Stimulated activated CD4-positive, alpha-beta T cell treated with anti-CD3 and anti-CD28 coated beads, Interleukin-12 subunit alpha, Interleukin-12 subunit beta, amount 100 ng/mL, for 4 hours (primary cell): ENCODE measurements at regions not wholly inside any gene's neighbourhood (a gene's known extent, or its start where the extent isn't known, plus 50 kb on each side); places are given as distances from the start of the nearest gene placed in this dataset.
"Not testable (repeated sequence)": the region's sequence is repeated elsewhere in the genome, so short reads cannot be mapped to it uniquely, and the experiment has no call there.

Experiments
- DNase-seq: peaks from one replicate; pipeline ENCODE4 v3.0.0-alpha.2; 2020

DNA sequence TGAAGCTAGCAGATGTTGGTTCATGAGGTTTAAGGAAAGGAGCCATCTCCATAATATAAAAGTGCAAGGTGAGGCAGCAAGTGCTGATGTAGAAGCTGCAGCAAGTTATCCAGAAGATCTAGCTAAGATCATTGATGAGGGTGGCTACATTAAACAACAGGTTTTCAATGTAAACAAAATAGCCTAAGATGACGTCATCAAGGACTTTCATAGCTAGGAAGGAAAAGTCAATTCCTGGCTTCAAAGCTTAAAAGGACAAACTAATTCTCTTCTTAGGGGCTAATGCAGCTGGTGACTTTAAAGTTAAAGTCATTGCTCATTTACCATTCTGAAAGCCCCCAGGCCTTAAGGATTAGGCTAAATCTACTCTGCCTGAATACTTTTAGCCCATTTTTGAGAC, 141.9 kb downstream of the MID1IP1 start:
- DNase-seq = no peak

DNA sequence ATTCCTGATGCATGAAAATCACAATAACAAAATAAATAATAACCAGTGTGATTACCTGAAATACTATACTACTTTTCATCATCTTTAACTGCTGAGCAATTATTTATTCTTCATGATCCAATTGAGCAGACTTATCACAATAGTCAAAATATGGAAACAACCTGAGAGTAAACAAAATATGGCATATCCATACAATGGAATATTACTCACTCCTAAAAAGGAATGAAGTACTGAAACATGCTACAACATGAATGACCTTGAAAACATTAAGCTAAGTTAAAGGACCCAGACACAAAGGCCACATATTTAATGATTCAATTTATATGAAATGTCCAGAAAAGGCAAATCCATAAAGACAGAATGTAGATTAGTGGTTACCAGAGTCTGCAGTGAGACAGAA, 146.8 kb downstream of the MID1IP1 start:
- no peak for DNase-seq

DNA sequence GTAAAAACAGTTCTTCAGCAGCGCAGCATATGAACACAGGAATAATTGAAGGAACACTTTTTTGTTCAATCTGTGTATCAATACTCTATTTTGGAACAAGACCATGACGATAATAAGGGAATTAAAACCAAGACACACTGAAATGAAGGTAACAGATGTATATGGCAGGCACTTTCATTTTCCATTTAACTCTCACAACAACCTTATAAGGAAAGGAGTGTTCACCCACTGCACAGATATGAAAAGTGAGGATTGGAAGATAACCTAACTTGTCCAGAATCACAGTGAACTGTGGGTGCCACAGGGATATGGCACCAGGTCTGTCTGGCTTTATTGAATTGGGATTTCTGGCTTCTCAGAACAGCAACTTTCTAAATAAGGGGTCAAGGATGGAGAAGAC, 153.3 kb downstream of the MID1IP1 start:
- DNase-seq = no peak

DNA sequence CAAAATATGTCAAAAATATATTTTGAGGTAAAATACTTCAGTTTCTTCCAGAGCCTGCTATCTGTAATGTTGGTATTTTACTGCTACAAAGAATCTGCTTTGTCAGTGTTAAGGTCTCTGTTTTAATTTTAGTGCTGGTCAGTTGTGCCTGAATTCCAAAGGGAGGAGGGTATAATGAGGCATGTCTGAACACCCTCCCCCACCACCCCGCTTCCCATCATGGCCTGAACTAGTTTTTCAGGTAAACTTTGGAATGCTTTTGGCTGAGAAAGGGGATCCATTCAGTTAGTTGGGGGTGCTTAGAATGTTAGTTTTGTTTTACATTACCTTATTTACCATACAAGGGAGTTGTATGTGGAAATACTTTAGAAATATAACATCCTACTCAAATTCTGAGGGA, 158.5 kb downstream of the MID1IP1 start:
- no peak for DNase-seq

DNA sequence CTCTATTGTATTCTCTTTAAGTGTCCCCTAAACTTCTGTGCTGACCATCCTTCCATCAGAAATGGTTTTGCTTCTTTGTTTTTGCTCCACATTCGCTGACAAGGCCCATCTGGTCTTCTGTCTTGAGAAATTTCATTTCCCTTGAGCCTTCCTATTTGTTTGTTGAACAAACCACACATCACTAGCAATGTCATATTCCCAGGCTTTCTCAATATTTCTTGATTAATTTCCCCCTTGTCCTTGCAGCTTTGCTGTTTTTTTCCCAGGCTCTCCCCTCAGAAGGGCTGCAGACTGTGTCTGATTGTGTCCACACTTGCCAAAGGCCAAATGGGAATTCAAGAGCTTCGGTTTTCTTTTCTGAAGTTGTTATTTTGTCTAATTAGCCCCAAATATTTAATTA, 158.9 kb downstream of the MID1IP1 start:
- DNase-seq = no peak

DNA sequence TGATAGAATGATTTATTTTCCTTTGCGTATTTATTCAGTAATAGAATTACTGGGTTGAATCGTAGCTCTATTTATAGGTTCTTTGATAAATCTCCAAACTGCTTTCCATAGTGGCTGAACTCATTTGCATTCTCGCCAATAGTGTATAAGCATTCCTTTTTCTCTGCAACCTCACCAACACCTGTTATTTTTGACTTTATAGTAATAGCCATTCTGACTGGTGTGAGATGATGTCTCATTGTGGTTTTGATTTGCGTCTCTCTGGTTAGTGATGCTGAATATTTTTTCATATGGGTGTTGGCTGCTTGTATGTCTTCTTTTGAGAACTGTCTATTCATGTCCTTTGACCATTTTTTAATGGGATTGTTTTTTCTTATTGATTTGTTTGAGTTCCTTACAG, 160.7 kb downstream of the MID1IP1 start:
- no peak for DNase-seq

DNA sequence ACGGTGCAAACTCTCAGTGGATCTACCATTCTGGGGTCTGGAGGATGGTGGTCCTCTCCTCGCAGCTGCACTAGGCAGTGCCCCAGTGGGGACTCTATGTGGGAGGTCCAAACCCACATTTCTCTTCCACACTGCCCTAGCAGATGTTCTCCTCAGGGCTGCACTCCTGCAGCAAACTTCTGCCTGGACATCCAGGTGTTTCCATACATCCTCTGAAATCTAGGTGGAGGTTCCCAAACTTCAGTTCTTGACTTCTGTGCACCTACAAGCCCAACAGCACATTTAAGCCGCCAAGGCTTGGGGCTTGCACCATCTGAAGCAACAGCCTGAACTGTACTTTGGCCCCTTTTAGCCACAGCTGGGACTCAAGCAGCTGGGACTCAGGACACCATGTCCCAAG, 162.0 kb downstream of the MID1IP1 start:
- DNase-seq = not testable (repeated sequence)

DNA sequence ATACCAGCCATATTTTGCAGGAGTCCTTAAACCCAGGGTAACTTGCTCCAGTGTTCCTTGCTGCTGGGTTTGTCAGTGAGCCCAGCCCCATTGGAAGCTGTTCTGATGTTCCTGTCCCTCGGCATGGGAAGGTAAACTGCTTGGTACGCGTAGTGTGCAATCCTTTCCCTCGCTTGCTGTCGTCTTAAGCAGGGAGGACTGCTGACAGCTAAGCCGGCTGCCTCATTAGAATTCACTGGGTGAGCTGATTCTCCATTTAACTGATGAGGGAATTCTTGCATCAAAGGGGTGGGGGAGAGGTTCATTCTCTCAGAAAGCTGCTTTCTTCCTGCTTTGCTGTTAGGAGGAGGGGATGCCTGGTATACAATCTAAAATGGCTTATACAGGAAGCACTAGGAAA, 164.6 kb downstream of the MID1IP1 start:
- DNase-seq = no peak

DNA sequence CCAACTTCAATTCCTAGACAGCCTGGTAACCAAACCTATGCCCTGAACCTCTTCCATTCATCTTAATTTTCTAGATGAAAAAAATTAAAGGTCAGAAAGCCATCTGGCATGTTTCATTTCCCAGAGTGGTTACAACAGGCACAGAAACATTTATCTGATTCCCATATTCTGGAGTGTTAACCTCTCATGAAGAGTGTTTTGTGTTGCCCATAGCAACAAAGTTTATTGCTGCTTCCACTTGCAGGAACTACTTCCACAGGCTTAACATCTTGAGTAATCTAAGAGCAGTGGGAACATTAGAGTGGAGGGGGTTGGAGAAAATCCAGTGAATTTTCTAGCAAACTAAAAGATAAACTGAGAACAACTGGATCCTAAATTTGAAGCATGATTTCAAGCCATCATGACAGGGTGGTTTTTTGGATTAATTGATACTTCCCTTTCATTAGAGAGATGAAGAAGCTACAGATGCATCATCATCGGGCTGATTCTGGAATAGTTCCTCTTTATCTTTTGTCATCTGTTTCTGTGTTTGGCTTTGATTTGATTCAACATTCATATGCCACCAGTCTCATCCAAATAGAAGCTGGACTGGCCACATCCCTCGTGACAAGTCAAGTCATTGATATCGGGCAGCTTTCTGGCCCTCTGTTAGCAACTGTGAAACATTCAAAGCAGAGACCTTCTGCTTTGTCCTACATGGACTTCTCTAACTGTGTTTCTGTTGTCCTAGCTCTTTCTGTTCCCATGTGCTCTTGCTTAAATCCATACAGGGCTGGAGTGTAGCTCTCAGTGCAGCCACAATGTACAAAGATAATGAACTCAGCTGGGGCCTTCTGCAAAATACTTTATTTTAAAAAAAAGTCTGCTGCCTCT, 167.3 kb downstream of the MID1IP1 start:
- no peak for DNase-seq

DNA sequence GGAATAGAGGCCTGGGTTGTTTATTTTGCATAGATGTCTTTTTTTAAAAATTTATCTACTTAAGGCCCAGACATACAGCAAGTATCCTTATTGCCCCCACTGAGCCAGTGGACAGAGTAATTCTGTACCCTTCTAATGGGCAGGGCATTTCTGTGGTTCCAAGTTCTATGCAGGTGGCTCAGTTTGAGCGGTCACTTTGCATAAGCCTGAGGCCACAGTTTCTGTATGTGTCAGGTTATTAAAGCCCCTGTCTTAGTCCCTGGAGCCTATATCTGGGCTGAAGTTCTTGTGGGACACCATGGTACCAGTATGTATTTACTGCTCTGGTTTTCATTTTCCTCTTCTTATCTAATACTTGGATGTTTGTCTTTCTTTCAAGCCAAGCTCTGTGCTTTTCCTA, 168.8 kb downstream of the MID1IP1 start:
- DNase-seq = no peak

DNA sequence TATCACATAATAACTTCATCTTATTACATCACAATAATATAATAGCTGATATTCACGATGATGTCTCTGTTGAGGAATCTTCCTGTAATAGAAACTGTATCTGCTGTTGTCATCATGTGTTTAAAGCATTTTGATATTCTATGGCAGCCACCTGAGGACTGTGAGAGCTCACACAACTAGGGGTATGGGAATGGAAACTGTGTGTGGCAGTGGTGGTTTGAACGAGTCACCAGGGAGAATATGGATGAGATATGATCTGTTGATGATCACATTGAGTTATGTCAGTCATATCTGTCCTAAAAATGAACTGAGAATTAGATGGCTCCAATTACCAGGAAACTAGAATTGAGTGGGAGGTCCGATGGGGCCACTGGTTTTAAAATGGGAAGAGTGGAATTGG, 169.6 kb downstream of the MID1IP1 start:
- DNase-seq = no peak

DNA sequence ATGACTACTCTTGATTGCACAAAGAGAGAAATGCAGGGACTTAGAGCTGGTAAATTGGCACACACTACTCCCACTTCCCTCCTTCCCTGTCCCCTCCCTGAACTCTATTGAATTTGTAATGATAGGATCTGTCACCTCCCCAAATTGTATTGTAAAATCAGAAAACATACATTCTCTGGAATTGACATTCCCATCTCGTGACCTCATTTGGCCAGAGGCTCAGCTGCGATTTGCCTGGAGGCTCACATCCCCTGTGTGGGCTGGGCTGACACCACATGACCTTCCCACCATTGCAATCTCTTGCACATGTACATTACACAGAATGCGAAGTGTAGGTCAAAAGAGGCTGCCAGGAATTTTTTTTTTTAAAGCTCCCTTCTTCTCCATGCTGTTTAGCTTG, 172.1 kb downstream of the MID1IP1 start:
- no peak for DNase-seq

DNA sequence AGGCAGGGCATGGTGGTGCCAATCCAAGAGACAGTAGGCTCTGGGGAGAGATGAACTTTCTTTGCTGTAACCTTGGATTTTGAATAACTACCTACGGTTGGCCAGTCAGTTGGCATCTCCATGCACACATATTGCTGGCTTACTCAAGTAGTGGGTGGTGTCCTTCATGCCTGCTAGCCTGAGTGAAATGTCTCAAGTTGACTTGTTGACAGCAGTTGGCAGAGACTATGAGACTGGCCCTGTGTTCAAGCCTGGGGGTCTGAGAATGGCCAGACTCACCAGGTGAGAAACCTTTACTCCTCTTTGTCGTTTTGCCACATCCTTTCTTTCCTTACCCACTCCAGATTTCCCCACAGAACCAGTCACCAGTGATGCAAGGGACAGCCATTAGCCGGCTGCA, 173.3 kb downstream of the MID1IP1 start:
- no peak for DNase-seq

DNA sequence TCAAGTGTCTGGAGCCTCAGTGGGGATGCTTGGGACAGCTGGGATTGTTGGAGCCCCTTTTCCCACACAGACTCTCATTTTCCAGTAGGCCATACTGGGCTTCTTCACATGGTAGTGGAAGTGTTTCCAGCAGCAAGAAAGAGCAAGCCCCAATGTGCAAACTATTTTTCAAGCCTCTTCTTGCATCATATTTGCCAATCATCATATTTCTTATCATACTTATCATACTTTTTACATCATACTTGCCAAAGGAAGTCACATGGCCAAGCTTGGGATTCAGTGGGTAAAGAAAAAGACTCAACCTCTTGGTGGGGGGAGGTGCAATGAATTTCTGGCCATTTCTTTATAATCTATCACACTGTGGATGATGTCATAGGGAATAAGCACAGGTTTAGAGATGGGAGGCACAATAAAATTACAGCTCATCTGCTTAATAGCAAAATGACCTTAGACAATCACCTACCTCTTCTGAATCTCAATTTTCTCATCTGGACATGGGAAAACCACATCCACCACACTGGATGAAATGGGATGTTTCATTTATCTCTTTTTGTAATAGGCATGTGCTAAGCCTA, 174.2 kb downstream of the MID1IP1 start:
- DNase-seq = no peak

DNA sequence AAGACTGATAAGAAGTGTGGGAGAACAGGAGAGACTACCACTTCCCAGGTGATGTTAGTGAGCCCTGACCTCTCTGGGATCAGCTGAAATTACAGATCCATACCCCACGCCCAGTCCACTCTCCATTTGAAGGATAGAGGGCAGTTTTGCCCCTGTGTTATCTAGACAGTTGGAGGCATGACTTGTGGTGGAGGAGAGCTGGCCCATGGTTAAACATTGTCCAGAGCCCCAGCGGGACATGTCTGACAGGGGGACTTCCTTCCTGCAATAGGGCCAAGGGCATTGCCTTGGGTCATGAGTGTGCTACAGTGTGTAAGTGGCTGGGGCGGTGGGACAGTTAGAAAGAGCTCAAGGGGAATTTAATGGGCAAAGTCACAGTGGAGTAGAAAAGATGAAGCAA, 181.1 kb downstream of the MID1IP1 start:
- no peak for DNase-seq

DNA sequence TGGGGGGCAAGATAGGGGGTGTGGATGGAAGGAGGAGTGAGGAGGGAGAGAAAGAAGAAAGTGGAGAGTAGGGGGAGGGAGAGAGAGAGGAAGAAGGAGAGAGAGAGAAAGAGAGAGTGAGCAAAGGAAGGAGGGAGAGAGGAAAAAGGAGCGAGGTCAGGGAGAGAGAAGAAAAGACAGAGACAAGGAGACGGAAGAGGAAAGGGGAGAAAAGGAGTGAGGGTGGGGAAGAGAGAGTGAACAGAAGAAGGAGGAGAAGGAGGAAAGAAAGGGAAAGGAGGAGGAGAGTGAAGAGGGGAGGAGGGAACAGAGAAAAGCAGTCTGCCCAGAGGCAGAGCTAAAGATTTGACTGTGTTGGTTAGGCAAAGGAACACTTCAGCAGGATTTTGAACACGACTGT, 181.6 kb downstream of the MID1IP1 start:
- DNase-seq = no peak

DNA sequence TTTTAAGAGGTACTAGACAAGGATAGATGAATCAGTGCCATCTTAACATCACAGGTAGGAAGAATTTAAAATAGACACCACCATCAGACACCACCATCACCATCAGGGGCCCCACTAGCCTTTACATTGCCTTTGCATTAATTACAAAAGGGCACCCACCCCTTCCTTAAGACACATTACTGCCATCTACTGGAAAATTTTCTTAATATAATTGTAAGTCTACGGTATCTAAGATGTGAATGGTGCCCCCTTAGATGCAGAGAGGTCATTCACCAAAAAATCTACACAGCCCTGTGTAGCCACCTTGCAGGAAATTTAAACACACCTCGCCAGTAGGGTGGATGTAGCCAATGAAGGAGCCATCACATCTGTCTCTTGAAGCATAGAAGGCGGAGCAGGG, 184.1 kb downstream of the MID1IP1 start:
- DNase-seq = no peak

DNA sequence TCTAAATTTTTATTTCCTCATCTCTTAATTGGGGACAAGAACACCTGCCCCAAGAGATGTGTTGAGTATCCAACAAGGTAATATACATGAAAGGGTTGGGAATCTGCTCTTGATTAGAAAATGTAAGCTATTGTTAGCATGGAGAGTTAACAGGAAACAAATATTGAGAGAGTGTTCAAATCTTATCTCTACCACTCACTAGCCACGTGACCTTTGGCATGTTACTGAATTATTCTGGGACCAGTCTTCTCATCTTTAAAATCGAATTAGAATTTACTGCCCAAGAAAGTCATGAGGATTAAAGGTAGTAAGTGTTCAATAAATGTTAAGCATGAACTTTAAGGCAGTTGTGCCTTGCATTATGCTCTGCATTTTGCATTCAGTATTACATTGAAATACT, 184.7 kb downstream of the MID1IP1 start:
- no peak for DNase-seq

DNA sequence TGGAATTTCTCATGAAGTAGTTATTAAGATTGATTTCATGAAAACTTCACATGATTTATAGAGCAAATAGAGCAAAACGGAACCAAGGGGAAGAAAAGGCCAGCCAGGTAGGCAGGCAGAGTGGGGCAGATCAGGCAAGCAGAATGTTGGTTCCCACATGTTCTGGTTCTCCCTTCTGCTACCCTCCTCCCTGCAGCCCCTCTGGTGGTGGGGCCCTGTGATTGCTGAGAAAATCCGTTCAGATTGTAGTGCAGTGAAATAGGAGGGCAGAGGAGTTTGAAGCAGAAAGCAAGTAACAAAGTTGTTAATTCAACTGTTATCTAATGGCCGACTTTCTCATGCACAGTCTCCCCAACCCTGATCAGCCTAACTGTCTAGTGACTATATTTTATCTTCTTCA, 185.3 kb downstream of the MID1IP1 start:
- no peak for DNase-seq

DNA sequence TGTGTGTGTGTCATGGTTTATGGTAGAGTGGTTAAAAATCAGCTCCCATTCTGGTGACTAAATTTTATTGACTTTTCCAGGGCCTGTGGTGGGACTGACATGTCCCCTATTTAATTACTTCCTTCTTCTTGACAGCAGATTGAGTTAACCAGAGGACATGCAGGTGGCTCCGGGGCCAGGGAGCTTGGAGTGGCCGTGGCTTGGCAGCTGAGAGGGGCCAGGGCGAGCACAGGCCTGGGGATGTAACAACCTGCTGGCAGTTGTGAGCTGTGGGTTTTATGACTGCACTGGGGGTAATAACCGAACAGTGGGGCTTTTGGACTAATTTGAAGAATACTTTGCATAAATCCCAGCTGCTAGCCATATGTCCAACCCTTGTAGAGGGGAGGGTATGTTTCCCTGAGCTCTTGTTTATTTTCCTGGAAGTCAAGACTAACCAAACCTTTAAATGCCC, 186.0 kb downstream of the MID1IP1 start:
- no peak for DNase-seq

DNA sequence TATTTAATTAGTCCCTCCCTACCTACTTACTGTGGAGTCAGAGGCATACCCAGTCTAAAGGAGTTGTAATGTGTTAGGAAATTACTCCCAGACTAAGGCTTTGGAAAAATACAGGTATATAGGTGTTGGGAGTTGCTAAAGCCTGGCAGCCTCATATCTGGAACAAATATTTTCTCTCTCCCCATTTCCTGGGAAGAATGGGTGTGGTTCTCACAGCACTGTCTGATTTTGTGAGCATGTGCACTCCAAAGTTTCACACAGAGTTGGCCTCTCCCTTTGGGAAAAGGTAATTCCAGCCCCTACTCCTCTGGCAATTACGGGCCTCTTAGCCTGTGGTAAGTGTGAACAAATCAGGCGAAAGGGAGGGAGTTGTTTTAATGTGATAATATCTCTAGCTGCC, 187.0 kb downstream of the MID1IP1 start:
- no peak for DNase-seq

DNA sequence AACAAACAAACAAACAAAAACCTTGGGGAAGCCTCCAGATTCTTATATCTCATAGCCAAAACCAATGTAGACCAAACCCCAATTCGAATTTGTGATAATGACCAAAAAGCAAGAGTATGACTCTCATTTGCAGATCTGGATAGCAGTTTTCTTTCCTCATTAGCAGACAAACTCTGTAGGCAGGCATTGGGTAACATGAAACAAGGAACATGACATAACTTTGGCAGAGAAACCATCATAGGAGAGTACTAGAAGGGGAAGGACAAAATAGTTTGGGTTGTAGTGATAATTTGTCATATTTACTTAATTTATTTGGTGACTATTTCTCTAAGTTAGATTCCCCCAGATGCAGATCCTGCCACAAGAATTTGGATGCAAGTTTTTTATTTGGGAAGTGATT, 187.8 kb downstream of the MID1IP1 start:
- DNase-seq = no peak

DNA sequence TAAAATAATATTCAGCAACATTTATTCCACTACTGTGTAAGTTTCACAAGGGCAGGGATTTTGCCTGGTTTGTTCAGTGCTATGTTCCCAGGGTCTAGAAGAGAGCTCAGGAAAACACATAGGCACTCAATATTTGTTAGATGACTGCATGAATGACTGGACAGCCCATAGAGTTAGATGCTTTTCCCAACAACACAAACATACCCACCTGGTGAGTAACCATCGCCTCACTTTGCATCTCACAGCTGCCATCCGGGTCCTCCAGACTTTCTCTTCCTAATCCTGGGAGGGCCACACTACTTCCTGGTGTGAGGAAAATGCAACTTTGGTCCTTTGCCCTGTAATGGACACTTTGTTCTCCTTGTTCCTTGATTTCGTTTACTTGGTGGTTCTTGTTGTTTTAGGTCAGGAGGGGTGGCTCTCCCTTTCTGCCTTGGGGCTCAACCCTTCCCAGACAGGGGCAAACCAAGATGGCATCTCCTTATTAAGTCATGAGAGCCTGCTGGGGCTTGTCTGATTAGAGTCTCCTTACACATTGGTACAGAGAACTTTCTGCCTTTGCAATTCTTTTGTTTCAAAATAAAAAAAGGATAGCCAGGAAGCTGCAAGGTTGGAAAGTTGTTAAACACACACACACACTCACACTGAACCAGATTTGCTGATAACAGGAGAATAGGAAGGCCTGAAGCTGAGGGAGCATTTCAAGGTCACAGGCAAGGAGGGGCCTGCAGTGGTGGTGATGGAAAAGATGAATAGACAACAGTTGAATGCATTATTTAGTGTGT, 190.6 kb downstream of the MID1IP1 start:
- DNase-seq = no peak
